ENCODE measurements at regions not wholly inside any gene's neighbourhood (a gene's known extent, or its start where the extent isn't known, plus 50 kb on each side); places are given as distances from the start of the nearest gene placed in this dataset.

- in situ Hi-C loops (cut with MboI; ENCODE audit: low pct_unique_long_range_greater_than_20kb, low sequenced_read_pairs), result no loop called here
- no peak for DNase-seq
These were observed 221.4 kb upstream of the MAF start for GRCh38 chr16:79821911-79822310.

GRCh38 chr16:79816081-79816497 is 215.6 kb upstream of the MAF start:
- DNase-seq, result no peak
- in situ Hi-C loops (cut with MboI; ENCODE audit: low pct_unique_long_range_greater_than_20kb, low sequenced_read_pairs), result no loop called here

GRCh38 chr16:79815049-79815448 is 214.5 kb upstream of the MAF start:
- in situ Hi-C loops (cut with MboI; ENCODE audit: low pct_unique_long_range_greater_than_20kb, low sequenced_read_pairs), result no loop called here
- no peak for DNase-seq

- in situ Hi-C loops (cut with MboI; ENCODE audit: low pct_unique_long_range_greater_than_20kb, low sequenced_read_pairs), result no loop called here
- DNase-seq, result no peak
These were observed 213.6 kb upstream of the MAF start for GRCh38 chr16:79814124-79814523.

GRCh38 chr16:79811541-79811940 is 211.0 kb upstream of the MAF start:
- DNase-seq, result no peak
- in situ Hi-C loops (cut with MboI; ENCODE audit: low pct_unique_long_range_greater_than_20kb, low sequenced_read_pairs), result no loop called here

GRCh38 chr16:79810449-79811189 is 210.1 kb upstream of the MAF start:
- in situ Hi-C loops (cut with MboI; ENCODE audit: low pct_unique_long_range_greater_than_20kb, low sequenced_read_pairs), result no loop called here
- no peak for DNase-seq

GRCh38 chr16:79809376-79809775 is 208.8 kb upstream of the MAF start:
- in situ Hi-C loops (cut with MboI; ENCODE audit: low pct_unique_long_range_greater_than_20kb, low sequenced_read_pairs), result no loop called here

GRCh38 chr16:79808731-79809130 is 208.2 kb upstream of the MAF start:
- DNase-seq, result no peak
- in situ Hi-C loops (cut with MboI; ENCODE audit: low pct_unique_long_range_greater_than_20kb, low sequenced_read_pairs), result no loop called here

More at GRCh38 chr16:79809376-79809775, 208.8 kb upstream of the MAF start:
- DNase-seq, result no peak

GRCh38 chr16:79806757-79807156 is 206.2 kb upstream of the MAF start:
- no peak for DNase-seq
- in situ Hi-C loops (cut with MboI; ENCODE audit: low pct_unique_long_range_greater_than_20kb, low sequenced_read_pairs), result no loop called here

- in situ Hi-C loops (cut with MboI; ENCODE audit: low pct_unique_long_range_greater_than_20kb, low sequenced_read_pairs), result no loop called here
- DNase-seq, result no peak
These were observed 205.1 kb upstream of the MAF start for GRCh38 chr16:79805621-79806020.

GRCh38 chr16:79801646-79802045 is 201.1 kb upstream of the MAF start:
- no peak for DNase-seq
- in situ Hi-C loops (cut with MboI; ENCODE audit: low pct_unique_long_range_greater_than_20kb, low sequenced_read_pairs), result no loop called here

GRCh38 chr16:79800016-79800608 is 199.6 kb upstream of the MAF start:
- DNase-seq, result no peak
- in situ Hi-C loops (cut with MboI; ENCODE audit: low pct_unique_long_range_greater_than_20kb, low sequenced_read_pairs), result no loop called here

GRCh38 chr16:79798416-79799053 is 198.0 kb upstream of the MAF start:
- DNase-seq, result no peak
- in situ Hi-C loops (cut with MboI; ENCODE audit: low pct_unique_long_range_greater_than_20kb, low sequenced_read_pairs), result no loop called here

- DNase-seq, result no peak
- in situ Hi-C loops (cut with MboI; ENCODE audit: low pct_unique_long_range_greater_than_20kb, low sequenced_read_pairs), result no loop called here
These were observed 196.9 kb upstream of the MAF start for GRCh38 chr16:79797486-79797885.

- no peak for DNase-seq
- in situ Hi-C loops (cut with MboI; ENCODE audit: low pct_unique_long_range_greater_than_20kb, low sequenced_read_pairs), result no loop called here
These were observed 195.0 kb upstream of the MAF start for GRCh38 chr16:79795556-79795955.

GRCh38 chr16:79794941-79795340 is 194.4 kb upstream of the MAF start:
- in situ Hi-C loops (cut with MboI; ENCODE audit: low pct_unique_long_range_greater_than_20kb, low sequenced_read_pairs), result no loop called here
- no peak for DNase-seq

- DNase-seq, result no peak
- in situ Hi-C loops (cut with MboI; ENCODE audit: low pct_unique_long_range_greater_than_20kb, low sequenced_read_pairs), result no loop called here
These were observed 192.3 kb upstream of the MAF start for GRCh38 chr16:79792664-79793351.

GRCh38 chr16:79792076-79792475 is 191.5 kb upstream of the MAF start:
- in situ Hi-C loops (cut with MboI; ENCODE audit: low pct_unique_long_range_greater_than_20kb, low sequenced_read_pairs), result no loop called here
- no peak for DNase-seq

- no peak for DNase-seq
- in situ Hi-C loops (cut with MboI; ENCODE audit: low pct_unique_long_range_greater_than_20kb, low sequenced_read_pairs), result no loop called here
These were observed 190.3 kb upstream of the MAF start for GRCh38 chr16:79790854-79791253.

- in situ Hi-C loops (cut with MboI; ENCODE audit: low pct_unique_long_range_greater_than_20kb, low sequenced_read_pairs), result no loop called here
- no peak for DNase-seq
These were observed 188.4 kb upstream of the MAF start for GRCh38 chr16:79788949-79789348.
